H9 (cell line): ENCODE measurements at regions not wholly inside any gene's neighbourhood (a gene's known extent, or its start where the extent isn't known, plus 50 kb on each side); places are given as distances from the start of the nearest gene placed in this dataset.

ENCODE experiments used
- DNase-seq: peaks from one replicate; pipeline ENCODE4 v3.0.0-alpha.2; 2017
- H2AFZ ChIP-seq: one replicate; pipeline ENCODE4 v1.6.1; 2013; ENCODE audit warnings: mild to moderate bottlenecking, low read length, control low read depth, moderate library complexity
- H2AK5ac ChIP-seq: 2 replicates; pipeline ENCODE4 v1.6.1; 2013; ENCODE audit warnings: low read length, control low read depth, mixed read lengths; ENCODE audit not compliant: insufficient read length
- H2BK120ac ChIP-seq: one replicate; pipeline ENCODE4 v1.6.1; 2013; ENCODE audit warnings: low read depth, mild to moderate bottlenecking, low read length, control low read depth, inconsistent platforms; ENCODE audit not compliant: poor library complexity, severe bottlenecking
- H2BK12ac ChIP-seq: 2 replicates; pipeline ENCODE4 v1.6.1; 2013; ENCODE audit warnings: low read length, control low read depth, mixed read lengths, low read depth; ENCODE audit not compliant: insufficient read length
- H2BK15ac ChIP-seq: 2 replicates; pipeline ENCODE4 v1.6.1; 2013; ENCODE audit warnings: low read depth, low read length, control low read depth
- H2BK20ac ChIP-seq: one replicate; pipeline ENCODE4 v1.6.1; 2013; ENCODE audit warnings: low read depth, mild to moderate bottlenecking, low read length, control low read depth, inconsistent platforms; ENCODE audit not compliant: poor library complexity, severe bottlenecking
- H2BK5ac ChIP-seq: 2 replicates; pipeline ENCODE4 v1.6.1; 2013; ENCODE audit warnings: low read length, control low read depth, mixed read lengths; ENCODE audit not compliant: insufficient read length
- H3K14ac ChIP-seq: 2 replicates; pipeline ENCODE4 v1.6.1; 2013; ENCODE audit warnings: low read length, control low read depth; ENCODE audit not compliant: insufficient read depth
- H3K18ac ChIP-seq: 2 replicates; pipeline ENCODE4 v1.6.1; 2013; ENCODE audit warnings: low read depth, mild to moderate bottlenecking, mixed read lengths, low read length, control low read depth; ENCODE audit not compliant: insufficient read length
- H3K23ac ChIP-seq: 2 replicates; pipeline ENCODE4 v1.6.1; 2013; ENCODE audit warnings: low read length, control low read depth, mixed read lengths, low read depth; ENCODE audit not compliant: insufficient read length
- H3K23me2 ChIP-seq: 2 replicates; pipeline ENCODE4 v1.6.1; 2013; ENCODE audit warnings: low read depth, mild to moderate bottlenecking, mixed read lengths, low read length, control low read depth; ENCODE audit not compliant: insufficient read length, poor library complexity, severe bottlenecking
- H3K27ac ChIP-seq: 2 replicates; pipeline ENCODE4 v1.5.1; 2013; ENCODE audit warnings: low read length, control low read depth, mixed read lengths, low read depth; ENCODE audit not compliant: insufficient read length
- H3K27me3 ChIP-seq: 2 replicates; pipeline ENCODE4 v1.6.1; 2013; ENCODE audit warnings: low read length, control low read depth, inconsistent platforms; ENCODE audit not compliant: insufficient read depth
- H3K4ac ChIP-seq: 2 replicates; pipeline ENCODE4 v1.6.1; 2013; ENCODE audit warnings: low read depth, mild to moderate bottlenecking, control low read depth, inconsistent platforms, low read length, moderate library complexity
- H3K4me1 ChIP-seq: 2 replicates; pipeline ENCODE4 v1.6.1; 2013; ENCODE audit warnings: low read length, control low read depth, inconsistent platforms; ENCODE audit not compliant: insufficient read depth
- H3K4me2 ChIP-seq: 2 replicates; pipeline ENCODE4 v1.6.1; 2013; ENCODE audit warnings: low read length, control low read depth, mixed read lengths; ENCODE audit not compliant: insufficient read length, insufficient read depth
- H3K56ac ChIP-seq: 2 replicates; pipeline ENCODE4 v1.6.1; 2013; ENCODE audit warnings: low read depth, mild to moderate bottlenecking, mixed read lengths, low read length, control low read depth; ENCODE audit not compliant: insufficient read length
- H3K79me1 ChIP-seq: 2 replicates; pipeline ENCODE4 v1.6.1; 2013; ENCODE audit warnings: low read depth, mild to moderate bottlenecking, moderate library complexity, low read length, control low read depth, inconsistent platforms; ENCODE audit not compliant: insufficient read depth, poor library complexity, severe bottlenecking
- H3K79me2 ChIP-seq: 2 replicates; pipeline ENCODE4 v1.6.1; 2013; ENCODE audit warnings: low read length, control low read depth, inconsistent platforms; ENCODE audit not compliant: insufficient read depth
- H3K9ac ChIP-seq: 2 replicates; pipeline ENCODE4 v1.6.1; 2013; ENCODE audit warnings: low read length, control low read depth, mixed read lengths; ENCODE audit not compliant: insufficient read length; ENCODE audit errors: extremely low read depth
- H3K9me3 ChIP-seq: one replicate; pipeline ENCODE4 v1.6.1; 2013; ENCODE audit warnings: low read depth, low read length, inconsistent platforms; ENCODE audit not compliant: control insufficient read depth
- H3T11ph ChIP-seq: one replicate; pipeline ENCODE4 v1.6.1; 2013; ENCODE audit warnings: mild to moderate bottlenecking, low read length, control low read depth, inconsistent platforms
- H4K20me1 ChIP-seq: one replicate; pipeline ENCODE4 v1.6.1; 2013; ENCODE audit not compliant: control insufficient read depth, insufficient read length, insufficient read depth
- H4K5ac ChIP-seq: 2 replicates; pipeline ENCODE4 v1.6.1; 2013; ENCODE audit warnings: low read depth, mild to moderate bottlenecking, mixed read lengths, low read length, control low read depth; ENCODE audit not compliant: insufficient read length
- H4K8ac ChIP-seq: replicated peaks from 2 replicates; pipeline ENCODE4 v1.6.1; 2013; ENCODE audit warnings: low read length, control low read depth, mixed read lengths, low read depth; ENCODE audit not compliant: insufficient read length
- H4K91ac ChIP-seq: 2 replicates; pipeline ENCODE4 v1.6.1; 2013; ENCODE audit warnings: low read depth, mild to moderate bottlenecking, moderate library complexity, mixed read lengths, low read length, control low read depth; ENCODE audit not compliant: insufficient read length
- H3K27ac Mint-ChIP-seq, 3 experiments: 2 replicates in 2 of 3; 3 replicates in 1 of 3; pipeline ENCODE4 v1.8.0; 2020 to 2021; ENCODE audit warnings: mixed read lengths in 3 of 3, mild to moderate bottlenecking in 1 of 3, moderate library complexity in 1 of 3
- H3K27me3 Mint-ChIP-seq: 2 replicates; pipeline ENCODE4 v1.8.0; 2021; ENCODE audit warnings: low read depth, mild to moderate bottlenecking, moderate library complexity, mixed read lengths
- H3K36me3 Mint-ChIP-seq, 3 experiments: 2 replicates in 2 of 3; 3 replicates in 1 of 3; pipeline ENCODE4 v1.8.0; 2020 to 2021; ENCODE audit warnings: low read depth in 3 of 3, mixed read lengths in 3 of 3; ENCODE audit not compliant: insufficient read depth in 1 of 3
- H3K4me1 Mint-ChIP-seq, 2 experiments: 2 replicates each; pipeline ENCODE4 v1.8.0; 2020; ENCODE audit warnings: mixed read lengths in 2 of 2
- H3K4me3 Mint-ChIP-seq, 2 experiments: 2 replicates in 1 of 2; 3 replicates in 1 of 2; pipeline ENCODE4 v1.8.0; 2020 to 2021; ENCODE audit warnings: mild to moderate bottlenecking in 2 of 2, mixed read lengths in 2 of 2, moderate library complexity in 1 of 2
- H3K9me3 Mint-ChIP-seq, 2 experiments: 2 replicates in 1 of 2; 3 replicates in 1 of 2; pipeline ENCODE4 v1.8.0; 2020; ENCODE audit warnings: mild to moderate bottlenecking in 2 of 2, mixed read lengths in 2 of 2, moderate library complexity in 1 of 2
- WGBS: extraction: QIAGEN DNeasy Blood & Tissue Kit; methylation state at CpG from one replicate; pipeline ENCODE4 v1.1.7; 2013; ENCODE audit warnings: missing lambda C conversion rate, low lambda C conversion rate, mixed read lengths; ENCODE audit not compliant: insufficient read length; ENCODE audit errors: extremely low coverage; 5-methylcytosine and 5-hydroxymethylcytosine counted together
- TF ChIP-seq, protein P1 (sequence below): fragments of 200-600 bp; sonication (generic); conservative IDR thresholded peaks from 3 replicates; pipeline ENCODE4 v1.8.0; 2021; ENCODE audit warnings: antibody characterized with exemption, mild to moderate bottlenecking

DNA sequence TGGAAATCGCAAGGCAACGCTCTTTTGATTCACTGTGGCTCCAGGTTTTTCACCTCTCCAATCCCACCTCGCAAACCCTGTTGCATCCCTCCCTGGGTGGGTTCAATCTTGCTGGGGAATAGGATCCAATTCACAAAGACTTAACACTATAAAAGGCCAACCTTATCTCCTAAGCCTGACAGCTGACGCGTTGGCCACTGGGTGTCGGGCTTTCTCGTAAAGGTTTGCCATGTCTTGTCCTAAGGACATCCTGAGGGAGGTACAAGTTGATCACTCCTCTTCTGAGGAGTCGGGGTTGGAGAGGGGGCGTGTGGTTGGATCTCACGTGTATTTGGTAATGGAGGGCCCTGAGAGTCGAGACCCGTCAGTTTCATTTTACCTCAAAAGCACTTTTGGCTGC, 112.6 kb upstream of the FZD10 start:
- Histone ChIP-seq H3K4me2 (no peak overlapping the region), H2BK20ac (no peak overlapping the region), H3K79me1 (no peaks in the 10 kb centered on the region), H3K27me3 (peaks cover 21% of the 10 kb centered on the region; the same call in 1 of the 2 replicates), H2BK15ac (no peak overlapping the region), H2AFZ (no peak overlapping the region), H3T11ph (no peak overlapping the region), H3K79me2 (no peaks in the 10 kb centered on the region), H4K91ac (no peak overlapping the region), H3K23me2 (no peaks in the 10 kb centered on the region), H3K14ac (no peak overlapping the region), H3K23ac (no peak overlapping the region), H2BK5ac (no peak overlapping the region), H3K9ac (no peak overlapping the region), H3K4me1 (no peaks in the 10 kb centered on the region), H4K8ac (no peak overlapping the region), H2AK5ac (no peak overlapping the region), H3K4ac (no peak overlapping the region), H3K56ac (no peak overlapping the region), H3K27ac (no peak overlapping the region), H3K18ac (no peak overlapping the region), H3K9me3 (no peaks in the 10 kb centered on the region), H4K5ac (no peak overlapping the region), H2BK12ac (no peak overlapping the region), H2BK120ac (no peak overlapping the region), H4K20me1 (peaks cover 3% of the 10 kb centered on the region)
- DNase-seq = peak; percentile 58
- peaks cover 98% of the 10 kb centered on the region for H3K27me3 Mint-ChIP-seq
- WGBS = no CpG with 5 or more reads among the region's 12 CpGs
- TF ChIP-seq, protein P1, sequence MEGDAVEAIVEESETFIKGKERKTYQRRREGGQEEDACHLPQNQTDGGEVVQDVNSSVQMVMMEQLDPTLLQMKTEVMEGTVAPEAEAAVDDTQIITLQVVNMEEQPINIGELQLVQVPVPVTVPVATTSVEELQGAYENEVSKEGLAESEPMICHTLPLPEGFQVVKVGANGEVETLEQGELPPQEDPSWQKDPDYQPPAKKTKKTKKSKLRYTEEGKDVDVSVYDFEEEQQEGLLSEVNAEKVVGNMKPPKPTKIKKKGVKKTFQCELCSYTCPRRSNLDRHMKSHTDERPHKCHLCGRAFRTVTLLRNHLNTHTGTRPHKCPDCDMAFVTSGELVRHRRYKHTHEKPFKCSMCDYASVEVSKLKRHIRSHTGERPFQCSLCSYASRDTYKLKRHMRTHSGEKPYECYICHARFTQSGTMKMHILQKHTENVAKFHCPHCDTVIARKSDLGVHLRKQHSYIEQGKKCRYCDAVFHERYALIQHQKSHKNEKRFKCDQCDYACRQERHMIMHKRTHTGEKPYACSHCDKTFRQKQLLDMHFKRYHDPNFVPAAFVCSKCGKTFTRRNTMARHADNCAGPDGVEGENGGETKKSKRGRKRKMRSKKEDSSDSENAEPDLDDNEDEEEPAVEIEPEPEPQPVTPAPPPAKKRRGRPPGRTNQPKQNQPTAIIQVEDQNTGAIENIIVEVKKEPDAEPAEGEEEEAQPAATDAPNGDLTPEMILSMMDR = peak; percentile 59
- H3K9me3 Mint-ChIP-seq = peaks cover 0 to 8% of the 10 kb centered on the region in 2 experiments; a peak in 3 of 5 replicates
- H3K4me1 Mint-ChIP-seq = peaks cover 15% of the 10 kb centered on the region in 2 experiments
- H3K4me3 Mint-ChIP-seq = no peak overlapping the region
- no peaks in the 10 kb centered on the region for H3K36me3 Mint-ChIP-seq
- H3K27ac Mint-ChIP-seq = no peak overlapping the region
